CD4-positive, alpha-beta T cell treated with Interferon alpha-2 for 1 hour (primary cell): ENCODE measurements at regions not wholly inside any gene's neighbourhood (a gene's known extent, or its start where the extent isn't known, plus 50 kb on each side); places are given as distances from the start of the nearest gene placed in this dataset.
A peak's percentile ranks its signal among the peaks of the same experiment; 100 is the strongest.
"Not testable (repeated sequence)": the region's sequence is repeated elsewhere in the genome, so short reads cannot be mapped to it uniquely, and the experiment has no call there.

Source experiments
- DNase-seq, 2 donors: peaks; one replicate each; pipeline ENCODE4 v3.0.0-alpha.2; 2020 to 2022

DNA sequence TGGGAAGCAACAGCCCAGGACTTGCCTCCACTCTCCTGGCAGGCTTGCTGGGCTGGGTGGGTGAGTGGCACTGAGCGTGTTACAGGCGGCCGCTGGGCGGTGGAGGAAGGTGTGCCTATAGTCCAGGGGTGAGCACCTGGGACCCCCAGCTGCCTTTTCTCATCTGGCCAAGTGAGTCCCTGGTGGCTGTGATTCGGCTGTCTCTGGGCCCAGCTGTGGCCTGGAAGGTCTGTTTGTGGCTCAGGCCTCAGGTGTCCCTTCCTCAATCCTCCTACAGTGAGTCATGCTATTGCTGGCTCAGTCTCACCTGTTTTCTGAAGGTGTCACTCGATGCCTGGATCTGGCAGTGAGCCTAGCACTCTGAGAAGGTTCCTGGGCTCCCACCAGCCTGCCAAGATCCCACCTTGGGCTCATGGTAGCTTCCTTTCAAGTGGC is 564.2 kb downstream of the PTPRU start:
- no peak for DNase-seq

DNA sequence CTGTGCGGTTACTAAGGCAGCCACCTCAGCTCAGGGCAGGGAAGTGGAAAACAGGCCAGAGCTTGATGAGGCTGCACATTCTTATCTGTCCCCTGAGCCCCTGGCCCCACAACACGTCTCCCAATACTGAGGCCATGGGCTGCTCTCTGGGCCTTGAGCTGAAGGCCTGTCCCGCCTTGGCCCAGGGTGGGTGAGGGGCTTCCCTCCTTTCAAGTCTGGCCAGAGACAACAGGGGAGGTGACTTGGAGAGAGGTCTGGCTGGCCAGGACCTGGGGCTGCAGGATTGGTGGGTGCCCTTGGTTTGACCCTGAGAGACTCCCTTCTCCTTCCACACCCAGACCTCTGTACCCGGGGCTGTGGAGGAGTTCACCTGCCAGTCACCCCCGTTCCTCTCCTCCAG is 563.8 kb downstream of the PTPRU start:
- DNase-seq = no peak

DNA sequence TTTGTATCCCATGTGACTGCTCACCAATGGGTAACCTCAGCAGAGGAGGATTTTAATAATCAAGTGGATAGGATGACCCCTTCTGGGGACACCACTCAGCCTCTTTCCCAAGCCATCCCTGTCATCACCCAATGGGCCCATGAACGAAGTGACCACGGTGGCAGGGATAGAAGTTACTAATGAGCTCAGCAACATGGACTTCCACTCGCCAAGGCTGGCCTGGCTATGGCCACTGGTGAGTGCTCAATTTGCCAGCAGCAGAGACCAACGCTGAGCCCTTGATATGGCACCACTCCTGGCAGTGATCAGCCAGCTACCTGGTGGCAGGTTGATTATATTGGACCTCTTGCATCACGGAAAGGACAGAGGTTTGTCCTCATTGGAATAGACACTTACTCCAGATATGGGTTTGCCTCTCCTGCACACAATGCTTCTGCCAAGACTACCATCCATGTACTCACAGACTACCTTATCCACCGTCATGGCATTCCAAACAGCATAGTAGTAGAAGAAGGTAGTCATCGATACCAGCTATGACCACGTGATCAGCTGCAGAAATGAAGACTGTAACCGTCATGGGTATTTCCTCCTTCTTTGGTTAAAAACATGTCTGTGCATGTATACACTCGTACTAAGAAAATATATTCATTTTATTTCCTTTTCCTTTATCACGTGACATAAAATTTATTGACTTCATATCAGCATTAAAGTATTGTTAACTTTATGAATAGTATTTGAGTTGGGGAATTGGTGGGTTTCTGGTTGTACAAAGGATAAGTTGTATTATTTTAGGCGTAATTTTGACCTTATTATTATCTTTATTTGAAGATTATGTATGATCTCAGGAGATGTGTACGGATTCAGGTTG is 562.6 kb downstream of the PTPRU start:
- no peak for DNase-seq

DNA sequence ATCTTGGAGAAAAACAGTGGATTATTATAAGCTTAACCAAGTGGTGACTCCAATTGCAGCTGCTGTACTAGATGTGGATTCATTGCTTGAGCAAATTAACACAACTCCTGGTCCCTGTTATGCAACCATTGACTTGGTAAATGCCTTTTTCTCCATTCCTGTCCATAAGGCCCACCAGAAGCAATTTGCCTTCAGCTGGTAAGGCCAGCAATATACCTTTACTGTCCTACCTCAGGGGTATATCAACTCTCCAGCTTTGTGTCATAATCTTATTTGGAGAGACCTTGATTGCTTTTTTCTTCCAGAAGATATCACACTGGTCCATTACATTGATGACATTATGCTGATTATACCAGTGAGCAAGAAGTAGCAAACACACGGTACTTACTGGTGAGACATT is 560.8 kb downstream of the PTPRU start:
- DNase-seq = not testable (repeated sequence)

DNA sequence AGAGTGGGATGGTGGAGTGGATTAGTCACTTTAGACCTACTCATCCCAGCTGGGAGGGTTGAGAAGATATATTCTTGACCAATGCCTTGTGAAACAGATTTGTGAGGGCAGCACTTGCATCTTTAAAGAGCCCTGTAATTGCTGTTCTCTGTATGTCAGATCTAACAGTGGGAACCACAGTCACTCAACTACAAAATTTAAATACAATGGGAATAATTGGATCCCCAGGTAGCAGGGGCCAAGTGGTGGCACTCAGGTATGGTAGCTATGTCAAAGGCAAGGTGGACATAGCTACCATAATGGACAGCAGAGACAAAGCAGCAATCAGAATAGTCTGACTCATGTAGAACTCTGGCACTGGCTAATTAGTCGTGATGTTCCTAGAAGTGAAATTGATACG is 559.6 kb downstream of the PTPRU start:
- DNase-seq = not testable (repeated sequence)

DNA sequence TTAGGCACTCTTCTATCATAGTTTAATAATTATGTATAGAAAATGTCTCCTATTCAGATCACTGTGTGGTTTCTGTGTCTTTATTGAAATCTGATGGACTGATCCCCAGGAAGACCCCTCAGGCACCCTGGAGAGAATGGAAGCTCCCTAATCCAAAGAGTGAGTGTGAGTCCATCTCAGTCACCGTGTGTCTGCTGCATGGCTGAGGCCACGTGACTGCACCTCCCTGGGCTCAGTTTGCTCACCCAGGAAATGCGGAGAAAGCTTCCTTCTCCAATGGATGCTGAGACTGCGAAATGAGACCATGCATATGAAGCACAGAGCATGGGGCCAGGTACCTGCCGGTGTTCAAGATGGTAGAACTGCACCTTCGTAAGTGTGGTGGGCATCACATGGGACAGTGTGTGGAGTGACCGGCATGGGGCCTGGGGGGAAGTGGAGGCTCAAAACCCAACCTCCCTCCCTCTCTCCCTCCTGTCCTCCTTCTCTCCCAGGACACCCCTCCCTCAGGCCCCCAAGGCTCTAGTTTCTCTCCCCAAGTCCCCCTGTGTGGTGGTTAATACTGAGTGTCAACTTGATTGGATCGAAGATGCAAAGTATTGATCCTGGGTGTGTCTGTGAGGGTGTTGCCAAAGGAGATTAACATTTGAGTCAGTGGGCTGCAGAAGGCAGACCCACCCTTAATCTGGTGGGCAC is 557.5 kb downstream of the PTPRU start:
- no peak for DNase-seq

DNA sequence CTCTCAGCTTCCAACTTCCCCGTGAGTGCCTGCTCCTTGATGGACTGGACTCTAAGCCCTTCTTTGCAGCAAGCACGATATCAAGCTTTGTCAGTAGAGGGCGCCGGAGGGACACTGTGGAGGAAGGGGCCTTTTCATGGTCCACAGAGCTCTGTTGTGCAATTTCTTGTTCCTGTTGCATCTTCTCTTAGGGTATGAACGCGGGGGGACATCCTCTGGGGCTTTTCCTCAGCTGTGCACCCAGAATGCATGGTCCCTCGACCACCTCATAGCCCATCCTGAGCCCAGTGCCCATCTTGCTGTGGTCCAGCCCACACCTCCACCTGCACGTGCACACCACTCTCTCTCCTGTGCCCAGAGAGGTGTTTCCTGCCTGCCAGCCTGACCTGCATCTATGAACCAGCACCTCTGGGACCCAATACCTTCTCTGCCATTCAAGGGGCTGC is 556.8 kb downstream of the PTPRU start:
- peak; percentile 33 to 47 for DNase-seq

DNA sequence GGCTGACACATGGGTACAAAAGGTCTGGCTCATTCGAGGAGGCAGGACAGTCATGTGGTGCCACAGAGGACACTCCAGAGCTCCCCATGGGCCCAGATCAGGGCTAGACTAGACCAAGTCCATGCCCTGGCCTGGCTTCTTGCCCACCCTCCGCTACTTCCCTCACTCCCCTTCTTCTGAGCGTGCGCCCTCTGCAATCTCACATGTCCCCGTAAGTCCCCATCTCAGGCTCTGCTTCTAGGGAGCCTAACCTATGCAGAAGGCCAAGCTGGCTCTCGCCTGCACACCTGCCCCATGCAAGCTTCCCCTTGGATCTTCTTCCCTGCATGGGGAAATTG is 553.6 kb downstream of the PTPRU start:
- DNase-seq = no peak

DNA sequence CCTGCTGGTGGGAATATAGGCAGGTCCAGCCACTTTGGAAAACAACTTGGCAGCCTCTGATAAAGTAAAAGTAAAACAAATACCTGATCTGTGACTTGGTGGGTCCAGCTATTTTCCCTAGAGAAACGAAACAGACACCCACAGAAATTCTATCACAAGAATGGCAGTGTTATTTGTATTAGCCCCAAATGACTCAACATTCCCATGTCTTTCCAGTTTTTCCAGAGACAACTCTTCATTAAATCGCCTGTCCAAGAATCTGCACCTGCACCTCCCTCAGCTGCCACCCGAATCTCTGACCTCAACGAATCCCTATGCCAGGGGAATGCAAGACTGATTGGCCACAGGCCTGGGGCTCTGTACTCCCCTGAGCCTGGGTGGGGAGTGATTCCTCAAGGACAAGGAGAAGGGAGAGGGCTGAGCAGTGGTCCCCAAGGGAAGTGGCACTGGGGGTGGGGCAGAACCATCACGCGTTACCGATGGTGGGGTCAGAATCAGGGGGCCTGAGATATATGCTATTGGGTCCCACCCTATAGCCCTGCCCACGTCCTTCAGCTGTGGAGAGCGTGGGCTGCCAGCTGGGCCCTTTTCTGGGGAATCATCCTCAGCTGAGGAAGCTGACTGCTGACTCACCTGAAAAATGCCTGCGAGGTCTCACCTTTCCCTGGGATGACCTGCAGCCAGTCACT is 553.0 kb downstream of the PTPRU start:
- DNase-seq = no peak

DNA sequence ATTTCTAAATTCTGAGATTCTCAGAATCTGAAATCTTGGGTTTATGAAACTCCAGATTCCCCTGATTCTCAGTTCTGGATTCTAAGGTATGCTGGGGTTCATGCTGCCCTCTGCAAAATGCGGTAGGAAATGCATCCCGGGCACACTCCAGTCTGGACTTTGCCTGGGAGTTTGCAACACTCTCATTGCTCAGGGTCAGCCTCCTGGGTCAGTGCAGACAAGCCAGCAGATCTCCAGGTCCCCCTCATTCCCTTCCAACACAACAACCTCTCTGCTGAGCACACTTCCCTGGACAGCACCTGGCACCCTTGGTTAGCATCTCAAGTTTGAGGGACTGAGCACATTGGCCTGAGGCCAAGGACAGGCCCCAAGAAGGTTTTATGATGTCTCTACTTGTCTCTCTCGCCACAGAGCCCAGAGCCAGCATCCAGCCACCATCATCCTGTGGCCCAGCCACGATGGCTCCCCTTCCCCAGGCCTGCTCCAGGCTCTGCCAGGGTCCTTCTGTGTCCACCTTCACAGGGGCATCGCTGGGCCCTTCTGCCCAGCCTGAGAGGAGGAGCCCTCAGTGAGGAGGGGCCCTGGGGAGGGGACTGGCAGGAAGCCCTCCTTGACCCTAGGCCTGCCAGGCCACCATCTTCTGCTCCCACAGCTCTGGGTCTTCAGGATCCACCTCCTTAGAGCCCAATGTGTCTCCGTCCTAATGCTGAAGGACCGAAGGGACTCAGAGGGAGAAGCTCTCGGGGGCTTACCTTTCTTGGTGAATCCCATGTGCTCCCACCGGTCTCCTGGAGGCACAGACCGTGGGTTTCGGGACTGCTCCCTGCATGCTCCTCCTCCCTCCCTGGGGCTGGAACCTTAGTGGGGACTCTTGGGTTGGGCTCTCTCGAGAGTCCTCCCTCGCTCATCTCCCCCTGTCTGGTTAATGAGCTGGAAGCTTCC is 550.7 kb downstream of the PTPRU start:
- no peak for DNase-seq

DNA sequence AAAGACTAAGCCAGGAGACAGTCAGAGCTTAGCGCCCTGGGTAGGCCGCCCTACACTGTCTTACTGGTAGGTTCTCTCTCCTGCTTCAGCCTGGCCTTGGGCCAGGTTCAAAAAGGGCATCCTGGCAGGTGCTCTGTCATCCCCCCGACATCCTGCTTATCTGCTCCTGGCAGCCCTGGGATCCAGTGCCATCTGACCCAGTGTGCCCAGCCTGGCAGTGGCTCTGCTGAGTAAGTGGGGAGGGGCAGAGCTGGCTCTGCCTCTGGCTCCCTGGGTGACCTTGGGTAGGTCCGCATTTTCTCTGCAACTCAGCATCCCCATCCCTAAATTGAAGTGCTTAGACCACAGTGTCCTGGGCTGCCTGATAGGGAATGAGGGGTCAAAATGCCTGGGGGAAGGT is 549.9 kb downstream of the PTPRU start:
- DNase-seq = no peak

DNA sequence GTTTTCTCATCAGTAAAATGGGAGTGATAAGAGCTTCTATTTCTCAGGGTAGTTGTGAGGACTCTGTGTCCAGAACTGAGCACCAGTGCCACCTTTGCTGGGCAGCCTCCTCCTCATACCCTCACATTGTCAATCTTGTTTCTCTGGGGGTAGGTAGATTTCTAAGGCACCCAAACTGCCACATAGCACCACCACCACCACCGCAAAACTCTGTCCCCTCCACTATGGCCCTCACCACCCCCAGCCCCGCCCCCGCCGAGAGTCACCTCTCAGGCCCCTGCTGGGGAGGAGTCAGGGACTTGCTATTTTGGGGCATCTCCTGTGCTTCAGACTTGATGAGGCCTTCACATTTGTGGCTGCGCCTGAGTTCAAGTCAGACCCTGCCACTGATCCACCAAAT is 549.2 kb downstream of the PTPRU start:
- DNase-seq = no peak

DNA sequence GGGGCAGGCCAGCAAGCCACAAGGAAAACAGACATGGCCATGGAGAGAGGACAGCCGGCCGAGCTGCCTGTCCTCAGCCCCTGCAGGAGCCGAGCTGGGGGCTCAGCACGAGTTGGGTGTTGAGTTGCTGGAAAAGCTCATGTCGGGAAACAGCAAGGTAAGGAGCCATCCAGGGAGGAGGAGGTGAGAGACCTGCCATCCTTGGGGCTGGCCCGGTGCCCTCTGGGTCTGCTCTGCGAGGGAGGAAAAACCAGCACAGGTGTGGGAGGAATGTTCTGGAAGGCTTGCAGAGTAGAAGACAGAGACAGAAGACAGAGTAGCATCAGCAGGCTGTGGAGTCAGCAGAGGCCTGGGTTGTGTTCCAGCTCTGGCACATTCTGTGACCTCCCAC is 548.8 kb downstream of the PTPRU start:
- no peak for DNase-seq

DNA sequence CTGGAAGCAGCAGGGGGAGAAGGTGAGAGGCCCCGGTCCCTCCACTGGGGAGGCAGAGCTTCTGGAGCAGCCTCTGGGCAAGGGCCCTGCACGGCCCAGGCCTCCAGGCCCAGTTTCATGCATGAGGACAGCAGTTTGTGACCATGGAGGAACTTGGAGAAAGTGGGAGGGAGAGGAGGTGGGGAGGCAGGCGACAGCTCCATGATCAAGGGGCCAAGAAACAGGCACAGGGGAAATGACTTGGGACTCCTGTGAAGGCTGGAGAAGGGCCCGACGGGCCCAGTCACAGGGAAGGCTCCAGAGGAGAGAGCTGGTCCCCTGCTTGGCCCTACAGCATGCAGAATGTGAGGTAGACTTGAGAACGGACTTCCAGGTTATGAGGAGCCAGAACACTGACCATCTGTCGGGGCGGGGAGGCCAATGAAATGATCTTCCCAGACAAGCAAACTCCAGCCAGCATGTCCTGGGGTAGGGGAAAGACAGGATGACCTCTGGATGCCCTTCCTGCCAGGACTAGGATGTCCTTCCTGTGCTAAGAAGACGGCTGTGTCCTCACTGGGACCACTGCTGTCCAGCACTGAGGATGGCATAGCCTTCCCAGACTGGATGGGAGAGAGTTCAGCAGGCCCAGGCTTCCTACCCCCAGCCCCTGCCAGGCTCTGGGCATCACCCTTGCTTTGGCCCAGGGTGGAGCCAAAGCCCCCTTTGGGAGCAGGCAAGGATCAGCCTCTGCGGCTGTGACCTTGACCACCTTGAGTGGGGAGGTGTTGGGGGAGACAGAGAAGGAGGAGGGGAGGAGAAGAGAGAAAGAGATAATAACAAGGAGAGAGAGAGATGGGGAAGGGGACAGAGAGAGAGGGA is 548.2 kb downstream of the PTPRU start:
- DNase-seq = no peak

DNA sequence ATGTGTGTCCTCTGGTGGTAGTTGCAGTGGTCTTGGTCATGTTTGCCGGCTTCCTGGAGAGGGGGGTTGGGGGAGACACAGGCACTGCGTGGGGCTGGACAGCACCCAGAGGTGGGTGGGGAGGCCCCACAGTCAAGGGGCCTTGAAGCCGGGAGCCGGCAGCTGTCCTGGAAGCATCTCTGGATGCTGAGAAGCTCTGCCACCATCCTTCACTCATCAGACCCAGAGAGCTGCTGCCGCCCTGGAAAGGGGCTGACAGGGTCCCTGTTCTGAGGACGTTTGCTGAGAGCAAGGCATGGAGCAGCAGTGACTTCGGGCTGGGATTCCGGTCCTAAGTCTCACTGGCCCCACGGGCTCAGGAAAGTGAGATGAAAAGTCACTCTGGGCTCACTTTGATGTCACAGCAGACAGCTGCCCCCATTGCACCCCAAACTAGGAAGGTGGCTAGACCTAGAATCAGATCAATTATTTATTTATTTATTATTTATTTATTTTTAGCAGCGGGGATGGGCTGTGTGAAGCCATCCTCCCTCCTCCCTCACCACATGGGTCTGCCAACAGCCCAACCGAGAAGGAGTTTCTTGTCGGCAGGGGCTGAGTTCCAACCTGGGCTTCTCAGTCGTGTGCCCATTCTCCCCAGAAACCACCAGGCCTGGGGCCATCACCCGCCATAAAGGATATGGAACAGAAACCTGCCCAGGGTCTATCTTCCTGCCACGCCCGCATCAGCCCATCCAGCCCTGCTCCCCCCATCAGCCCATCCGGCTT is 547.4 kb downstream of the PTPRU start:
- DNase-seq = no peak

DNA sequence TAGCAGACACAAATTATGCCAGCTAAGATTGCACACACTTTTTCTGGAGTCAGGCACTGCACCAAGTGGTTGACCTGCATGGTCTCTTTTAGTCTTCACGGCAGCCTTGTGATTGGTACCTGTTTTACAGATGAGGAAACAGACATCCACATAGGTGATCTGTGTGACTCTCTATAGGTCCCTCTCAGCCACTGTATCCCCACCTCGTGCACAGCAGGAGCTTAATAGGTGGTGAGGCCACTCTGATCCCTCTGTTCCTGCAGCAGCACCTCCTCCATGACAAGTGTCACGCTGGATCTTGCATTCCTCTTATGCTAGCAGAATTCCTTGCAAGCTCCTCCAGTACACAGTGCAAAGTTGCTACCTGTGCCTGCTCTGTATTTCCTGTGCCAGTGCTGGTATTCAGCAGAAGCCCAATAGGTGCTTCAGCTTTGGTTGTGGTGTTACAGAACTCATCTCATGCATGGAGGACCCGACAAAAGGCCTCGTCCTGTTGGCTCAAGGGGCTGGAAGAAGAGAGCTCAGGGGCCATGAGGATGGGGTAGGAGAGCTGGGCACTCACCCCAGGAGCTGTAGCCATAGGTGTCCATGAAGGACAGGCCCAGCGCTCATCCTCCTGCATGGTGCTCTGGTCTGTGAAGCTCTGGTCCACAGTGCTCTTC is 546.7 kb downstream of the PTPRU start:
- DNase-seq = no peak

DNA sequence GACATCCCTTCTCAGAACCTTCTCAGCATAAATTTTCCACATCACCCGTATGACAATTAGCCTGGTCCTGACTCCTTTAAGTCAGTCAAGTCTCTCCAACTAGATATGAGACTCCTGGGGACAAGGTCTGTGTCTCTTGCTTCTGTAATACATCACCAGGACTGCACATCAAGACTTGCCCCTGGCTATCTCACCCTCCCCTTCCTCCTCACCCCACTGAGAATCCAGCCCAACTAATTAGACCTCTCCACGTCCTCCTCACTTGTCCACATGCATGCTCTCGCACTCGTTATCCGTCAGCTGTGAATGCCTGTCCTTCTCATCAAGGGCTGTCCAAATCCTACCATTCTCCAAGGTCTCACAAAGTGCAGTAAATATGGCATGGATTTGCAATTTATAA is 542.8 kb downstream of the PTPRU start:
- no peak for DNase-seq

DNA sequence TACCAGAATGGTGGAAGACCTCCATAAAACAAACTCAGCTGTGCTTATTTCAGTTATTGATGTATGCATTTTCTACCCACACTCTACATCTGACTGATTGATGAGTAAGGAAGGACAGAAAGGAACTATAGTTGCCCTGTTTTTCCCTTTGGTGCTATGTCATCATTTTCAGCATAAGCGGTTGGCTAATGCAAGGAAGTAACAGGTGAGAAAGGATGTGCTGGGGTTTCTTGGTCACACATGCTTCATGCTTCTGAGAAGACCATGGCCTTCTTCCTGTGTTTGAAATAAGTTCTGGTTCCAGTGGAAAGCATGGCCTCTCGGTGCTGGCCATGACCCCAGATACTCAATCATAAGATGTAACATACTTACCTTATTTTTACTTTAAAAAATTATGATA is 541.2 kb downstream of the PTPRU start:
- no peak for DNase-seq

DNA sequence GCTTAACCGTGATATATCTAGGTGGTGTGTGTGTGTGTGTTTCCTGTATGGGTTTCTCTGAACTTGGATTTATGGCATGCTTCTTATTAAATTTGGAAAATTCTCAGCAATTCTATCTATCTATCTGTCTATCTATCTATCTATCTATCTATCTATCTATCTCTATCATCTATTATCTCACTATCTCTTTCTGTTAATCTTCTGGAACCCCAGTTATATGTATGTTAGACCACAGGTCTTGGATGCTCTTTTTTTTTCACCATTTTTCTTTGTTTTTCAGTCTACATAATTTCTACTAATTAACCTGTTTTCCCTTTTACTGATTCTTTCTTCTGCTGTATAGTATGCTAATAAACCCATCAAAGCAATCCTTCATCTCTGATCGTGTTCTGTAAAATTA is 538.0 kb downstream of the PTPRU start:
- no peak for DNase-seq

DNA sequence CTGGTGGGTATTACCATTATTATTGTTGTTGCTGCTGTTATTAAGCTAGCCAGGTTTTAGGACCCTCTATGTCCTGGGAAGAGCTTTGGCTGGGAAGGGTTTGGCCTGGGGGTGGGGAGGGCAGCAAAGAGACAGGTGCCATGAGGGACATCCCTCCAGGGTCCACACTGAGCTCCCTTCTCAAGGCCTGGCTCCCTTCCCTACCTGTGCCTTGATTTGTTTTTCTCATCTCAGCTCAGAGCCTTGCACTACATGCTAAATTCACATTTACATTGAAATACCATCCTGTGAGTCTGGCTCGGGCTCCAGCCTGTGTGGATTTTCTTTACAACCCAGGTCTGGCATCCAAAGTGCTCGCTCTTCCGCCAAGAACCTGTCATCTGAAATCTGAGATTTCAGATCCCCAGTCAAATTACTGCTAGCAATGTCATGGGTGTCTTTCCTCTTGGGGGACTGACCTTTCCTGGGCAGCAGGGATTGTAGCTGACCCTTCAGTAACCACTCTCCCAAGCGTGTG is 536.3 kb downstream of the PTPRU start:
- no peak for DNase-seq
